K562 (cell line): ENCODE measurements at regions not wholly inside any gene's neighbourhood (a gene's known extent, or its start where the extent isn't known, plus 50 kb on each side); places are given as distances from the start of the nearest gene placed in this dataset.

Experiments used
- ATF7 ChIP-seq: fragments of 450-650 bp; IDR thresholded peaks from 2 replicates; pipeline ENCODE4 v1.7.1; 2014; ENCODE audit warnings: mild to moderate bottlenecking, moderate library complexity
- DDX20 ChIP-seq: fragments of 450-650 bp; IDR thresholded peaks from 2 replicates; pipeline ENCODE4 v1.6.1; 2016; ENCODE audit warnings: missing genetic modification characterization, low read depth, mild to moderate bottlenecking, missing compliant biosample characterization, moderate library complexity
- MEF2A ChIP-seq: IDR thresholded peaks from 2 replicates; pipeline ENCODE4 v1.6.1; 2011; ENCODE audit warnings: low read depth, mild to moderate bottlenecking, low read length, moderate library complexity; ENCODE audit not compliant: control insufficient read depth
- POLR2G ChIP-seq: fragments of 200-400 bp; formaldehyde crosslinking; IDR thresholded peaks from 2 replicates; pipeline ENCODE4 v1.6.1; 2017; ENCODE audit warnings: low read depth, mild to moderate bottlenecking, antibody characterized with exemption, low read length, moderate library complexity
- TAF1 ChIP-seq: IDR thresholded peaks from 2 replicates; pipeline ENCODE4 v1.6.1; 2011; ENCODE audit warnings: mild to moderate bottlenecking, low read length, moderate library complexity; ENCODE audit not compliant: insufficient read depth, control insufficient read depth, severe bottlenecking; ENCODE audit errors: extremely low read depth
- ZC3H11A ChIP-seq: IDR thresholded peaks from 2 replicates; pipeline ENCODE4 v1.6.1; 2012; ENCODE audit warnings: low read depth, low read length, improper control_type of control experiment
- ZNF699 ChIP-seq: fragments of 250-450 bp; sonication (Bioruptor Pico); IDR thresholded peaks from 2 replicates; pipeline ENCODE4 v1.8.0; 2021; ENCODE audit warnings: mild to moderate bottlenecking, moderate library complexity; ENCODE audit not compliant: insufficient replicate concordance
- TF ChIP-seq, protein P1 (sequence below): sonication (generic); formaldehyde crosslinking; IDR thresholded peaks from 2 replicates; pipeline ENCODE4 v1.8.0; 2022; ENCODE audit warnings: missing genetic modification reagents, mild to moderate bottlenecking, borderline replicate concordance
- TF ChIP-seq, protein P2 (sequence below): sonication (generic); formaldehyde crosslinking; IDR thresholded peaks from 2 replicates; pipeline ENCODE4 v1.8.0; 2023; ENCODE audit warnings: mild to moderate bottlenecking, missing genetic modification reagents
- TF ChIP-seq, protein P3 (sequence below), 3 experiments: fragments of 200-800 bp in 1 of 3; sonication (Bioruptor generic) in 1 of 3; sonication (generic) in 1 of 3; formaldehyde crosslinking in 1 of 3; IDR thresholded peaks; 2 replicates each; pipeline versions ENCODE4 v1.6.1 to v1.8.0; 2016 to 2022; ENCODE audit warnings: mild to moderate bottlenecking in 2 of 3, missing compliant biosample characterization in 2 of 3, missing genetic modification characterization in 2 of 3, missing genetic modification reagents in 1 of 3
- TF ChIP-seq, protein P4 (sequence below), 2 experiments: fragments of 450-650 bp; IDR thresholded peaks; 2 replicates each; pipeline ENCODE4 v1.6.1; 2016; ENCODE audit warnings: mild to moderate bottlenecking in 2 of 2, borderline replicate concordance in 1 of 2, low read depth in 1 of 2, moderate library complexity in 1 of 2

DNA sequence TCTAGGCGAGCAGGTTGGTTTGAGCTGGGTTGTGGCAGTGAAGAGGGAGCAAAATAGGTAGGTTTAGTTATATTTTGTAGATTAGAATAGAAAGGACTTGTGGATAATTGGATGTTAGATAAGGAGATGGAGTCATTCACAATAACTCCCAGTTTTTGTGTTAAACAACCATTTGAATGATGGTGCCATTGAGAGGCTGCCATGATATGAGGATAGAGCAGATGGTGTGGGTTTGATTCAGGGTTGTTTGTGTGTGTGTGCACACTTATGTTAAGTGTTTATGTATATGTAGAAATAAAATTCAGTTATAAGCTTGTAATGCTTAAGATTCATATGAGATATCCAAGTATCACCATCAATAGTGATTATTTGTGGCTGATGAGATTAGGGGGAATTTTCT is 166.6 kb downstream of the NXPE2 start (continued):
- TF ChIP-seq, protein P1, sequence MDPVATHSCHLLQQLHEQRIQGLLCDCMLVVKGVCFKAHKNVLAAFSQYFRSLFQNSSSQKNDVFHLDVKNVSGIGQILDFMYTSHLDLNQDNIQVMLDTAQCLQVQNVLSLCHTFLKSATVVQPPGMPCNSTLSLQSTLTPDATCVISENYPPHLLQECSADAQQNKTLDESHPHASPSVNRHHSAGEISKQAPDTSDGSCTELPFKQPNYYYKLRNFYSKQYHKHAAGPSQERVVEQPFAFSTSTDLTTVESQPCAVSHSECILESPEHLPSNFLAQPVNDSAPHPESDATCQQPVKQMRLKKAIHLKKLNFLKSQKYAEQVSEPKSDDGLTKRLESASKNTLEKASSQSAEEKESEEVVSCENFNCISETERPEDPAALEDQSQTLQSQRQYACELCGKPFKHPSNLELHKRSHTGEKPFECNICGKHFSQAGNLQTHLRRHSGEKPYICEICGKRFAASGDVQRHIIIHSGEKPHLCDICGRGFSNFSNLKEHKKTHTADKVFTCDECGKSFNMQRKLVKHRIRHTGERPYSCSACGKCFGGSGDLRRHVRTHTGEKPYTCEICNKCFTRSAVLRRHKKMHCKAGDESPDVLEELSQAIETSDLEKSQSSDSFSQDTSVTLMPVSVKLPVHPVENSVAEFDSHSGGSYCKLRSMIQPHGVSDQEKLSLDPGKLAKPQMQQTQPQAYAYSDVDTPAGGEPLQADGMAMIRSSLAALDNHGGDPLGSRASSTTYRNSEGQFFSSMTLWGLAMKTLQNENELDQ (CRISPR knock-in tag), result no peak
- TF ChIP-seq ZNF699 (no peak), ATF7 (no peak), POLR2G (no peak), TAF1 (no peak), DDX20 (tag) (no peak), MEF2A (no peak), ZC3H11A (no peak)
- TF ChIP-seq, protein P2, sequence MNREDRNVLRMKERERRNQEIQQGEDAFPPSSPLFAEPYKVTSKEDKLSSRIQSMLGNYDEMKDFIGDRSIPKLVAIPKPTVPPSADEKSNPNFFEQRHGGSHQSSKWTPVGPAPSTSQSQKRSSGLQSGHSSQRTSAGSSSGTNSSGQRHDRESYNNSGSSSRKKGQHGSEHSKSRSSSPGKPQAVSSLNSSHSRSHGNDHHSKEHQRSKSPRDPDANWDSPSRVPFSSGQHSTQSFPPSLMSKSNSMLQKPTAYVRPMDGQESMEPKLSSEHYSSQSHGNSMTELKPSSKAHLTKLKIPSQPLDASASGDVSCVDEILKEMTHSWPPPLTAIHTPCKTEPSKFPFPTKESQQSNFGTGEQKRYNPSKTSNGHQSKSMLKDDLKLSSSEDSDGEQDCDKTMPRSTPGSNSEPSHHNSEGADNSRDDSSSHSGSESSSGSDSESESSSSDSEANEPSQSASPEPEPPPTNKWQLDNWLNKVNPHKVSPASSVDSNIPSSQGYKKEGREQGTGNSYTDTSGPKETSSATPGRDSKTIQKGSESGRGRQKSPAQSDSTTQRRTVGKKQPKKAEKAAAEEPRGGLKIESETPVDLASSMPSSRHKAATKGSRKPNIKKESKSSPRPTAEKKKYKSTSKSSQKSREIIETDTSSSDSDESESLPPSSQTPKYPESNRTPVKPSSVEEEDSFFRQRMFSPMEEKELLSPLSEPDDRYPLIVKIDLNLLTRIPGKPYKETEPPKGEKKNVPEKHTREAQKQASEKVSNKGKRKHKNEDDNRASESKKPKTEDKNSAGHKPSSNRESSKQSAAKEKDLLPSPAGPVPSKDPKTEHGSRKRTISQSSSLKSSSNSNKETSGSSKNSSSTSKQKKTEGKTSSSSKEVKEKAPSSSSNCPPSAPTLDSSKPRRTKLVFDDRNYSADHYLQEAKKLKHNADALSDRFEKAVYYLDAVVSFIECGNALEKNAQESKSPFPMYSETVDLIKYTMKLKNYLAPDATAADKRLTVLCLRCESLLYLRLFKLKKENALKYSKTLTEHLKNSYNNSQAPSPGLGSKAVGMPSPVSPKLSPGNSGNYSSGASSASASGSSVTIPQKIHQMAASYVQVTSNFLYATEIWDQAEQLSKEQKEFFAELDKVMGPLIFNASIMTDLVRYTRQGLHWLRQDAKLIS (CRISPR knock-in tag), result no peak
- TF ChIP-seq, protein P3, sequence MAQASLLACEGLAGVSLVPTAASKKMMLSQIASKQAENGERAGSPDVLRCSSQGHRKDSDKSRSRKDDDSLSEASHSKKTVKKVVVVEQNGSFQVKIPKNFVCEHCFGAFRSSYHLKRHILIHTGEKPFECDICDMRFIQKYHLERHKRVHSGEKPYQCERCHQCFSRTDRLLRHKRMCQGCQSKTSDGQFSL (CRISPR knock-in tag; IDR thresholded peaks at IDR 0.05), result no peak
- TF ChIP-seq, protein P3 (tag; IDR thresholded peaks at IDR 0.05), result no peak
- TF ChIP-seq, protein P4, sequence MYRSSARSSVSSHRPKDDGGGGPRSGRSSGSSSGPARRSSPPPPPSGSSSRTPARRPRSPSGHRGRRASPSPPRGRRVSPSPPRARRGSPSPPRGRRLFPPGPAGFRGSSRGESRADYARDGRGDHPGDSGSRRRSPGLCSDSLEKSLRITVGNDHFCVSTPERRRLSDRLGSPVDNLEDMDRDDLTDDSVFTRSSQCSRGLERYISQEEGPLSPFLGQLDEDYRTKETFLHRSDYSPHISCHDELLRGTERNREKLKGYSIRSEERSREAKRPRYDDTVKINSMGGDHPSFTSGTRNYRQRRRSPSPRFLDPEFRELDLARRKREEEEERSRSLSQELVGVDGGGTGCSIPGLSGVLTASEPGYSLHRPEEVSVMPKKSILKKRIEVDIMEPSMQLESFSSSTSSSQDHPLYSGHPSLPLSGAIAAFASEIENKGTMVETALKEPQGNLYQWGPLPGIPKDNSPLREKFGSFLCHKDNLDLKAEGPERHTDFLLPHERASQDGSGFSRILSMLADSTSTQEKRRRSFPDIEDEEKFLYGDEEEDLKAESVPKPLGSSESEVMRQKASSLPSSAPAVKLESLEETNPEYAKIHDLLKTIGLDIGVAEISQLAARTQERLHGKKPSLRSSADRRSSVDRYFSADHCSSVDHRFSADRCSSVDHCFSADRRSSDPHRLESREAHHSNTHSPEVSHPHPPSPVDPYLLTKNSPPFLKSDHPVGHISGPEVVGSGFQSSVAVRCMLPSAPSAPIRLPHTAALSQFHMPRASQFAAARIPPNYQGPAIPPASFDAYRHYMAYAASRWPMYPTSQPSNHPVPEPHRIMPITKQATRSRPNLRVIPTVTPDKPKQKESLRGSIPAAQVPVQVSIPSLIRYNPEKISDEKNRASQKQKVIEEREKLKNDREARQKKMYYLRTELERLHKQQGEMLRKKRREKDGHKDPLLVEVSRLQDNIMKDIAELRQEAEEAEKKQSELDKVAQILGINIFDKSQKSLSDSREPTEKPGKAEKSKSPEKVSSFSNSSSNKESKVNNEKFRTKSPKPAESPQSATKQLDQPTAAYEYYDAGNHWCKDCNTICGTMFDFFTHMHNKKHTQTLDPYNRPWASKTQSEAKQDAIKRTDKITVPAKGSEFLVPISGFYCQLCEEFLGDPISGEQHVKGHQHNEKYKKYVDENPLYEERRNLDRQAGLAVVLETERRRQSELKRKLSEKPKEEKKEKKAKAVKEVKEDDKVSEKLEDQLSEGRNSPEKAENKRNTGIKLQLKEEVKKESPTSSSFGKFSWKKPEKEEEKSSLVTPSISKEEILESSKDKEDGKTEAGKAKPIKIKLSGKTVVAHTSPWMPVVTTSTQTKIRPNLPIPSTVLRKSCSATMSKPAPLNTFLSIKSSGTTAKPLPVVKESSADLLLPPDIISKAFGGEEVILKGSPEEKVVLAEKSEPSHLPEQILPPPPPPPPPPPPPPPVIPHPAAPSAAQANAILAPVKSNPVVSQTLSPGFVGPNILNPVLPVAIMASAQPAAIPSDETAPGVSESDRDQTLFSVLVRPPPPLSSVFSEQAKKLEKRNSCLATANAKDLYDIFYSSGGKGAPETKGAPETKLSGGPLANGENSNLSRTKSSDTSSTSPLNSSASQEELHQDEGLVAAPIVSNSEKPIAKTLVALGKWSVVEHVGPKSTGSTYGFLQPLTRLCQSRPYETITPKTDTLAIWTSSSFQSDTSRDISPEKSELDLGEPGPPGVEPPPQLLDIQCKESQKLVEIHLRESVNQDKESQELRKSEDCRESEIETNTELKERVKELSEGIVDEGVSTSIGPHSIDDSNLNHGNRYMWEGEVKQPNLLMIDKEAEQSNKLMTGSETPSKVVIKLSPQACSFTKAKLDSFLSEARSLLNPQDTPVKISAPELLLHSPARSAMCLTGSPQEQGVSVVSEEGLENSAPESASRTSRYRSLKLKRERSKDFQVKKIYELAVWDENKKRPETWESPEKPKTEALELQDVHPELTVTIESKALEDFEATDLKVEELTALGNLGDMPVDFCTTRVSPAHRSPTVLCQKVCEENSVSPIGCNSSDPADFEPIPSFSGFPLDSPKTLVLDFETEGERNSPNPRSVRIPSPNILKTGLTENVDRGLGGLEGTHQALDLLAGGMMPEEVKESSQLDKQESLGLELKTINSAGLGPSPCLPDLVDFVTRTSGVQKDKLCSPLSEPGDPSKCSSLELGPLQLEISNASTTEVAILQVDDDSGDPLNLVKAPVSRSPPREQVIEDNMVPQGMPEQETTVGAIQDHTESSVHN (IDR thresholded peaks at IDR 0.05; ENCODE audit: borderline replicate concordance in 1 of 2, low read depth in 1 of 2), result no peak
